Endothelial cell of umbilical vein (primary cell): ENCODE measurements at regions not wholly inside any gene's neighbourhood (a gene's known extent, or its start where the extent isn't known, plus 50 kb on each side); places are given as distances from the start of the nearest gene placed in this dataset.
"Not testable (repeated sequence)": the region's sequence is repeated elsewhere in the genome, so short reads cannot be mapped to it uniquely, and the experiment has no call there.

Experiments
- BruUV-seq: library from RNA; stranded (reverse); fragments of 400-500 nt; replicated peaks from 2 replicates; lab custom pipeline; 2021; lab: Mats Ljungman, UMichigan
- CTCF ChIA-PET: fragments of 300-600, 350-600 bp; sonication (Branson Sonifier 250); formaldehyde crosslinking; loops from one replicate; lab custom pipeline; 2021; ENCODE audit warnings: antibody characterized with exemption, inconsistent platforms; lab: Charles Lee
- POLR2A ChIA-PET: fragments of 300-600, 350-600 bp; sonication (Branson Sonifier 250); formaldehyde crosslinking; loops from one replicate; lab custom pipeline; 2021; ENCODE audit warnings: antibody characterized with exemption, inconsistent platforms; lab: Charles Lee
- DNase-seq: peaks from one replicate; pipeline ENCODE4 v3.0.0-alpha.2; 2011; ENCODE audit warnings: low read depth, low spot score
- FAIRE-seq: peaks from 2 replicates; lab custom pipeline; 2011; peaks lifted over from hg19 to GRCh38; lab: Jason Lieb, UNC
- H2AFZ ChIP-seq: 2 replicates; pipeline ENCODE4 v1.6.0; 2012; ENCODE audit warnings: low read depth, low read length, control low read depth, inconsistent platforms
- H3K27ac ChIP-seq: 2 replicates; pipeline ENCODE4 v1.5.1; 2011; ENCODE audit warnings: low read depth, mild to moderate bottlenecking, control low read depth, low read length, moderate library complexity; ENCODE audit not compliant: insufficient read depth
- H3K27me3 ChIP-seq, 2 experiments: 2 replicates each; pipeline versions ENCODE4 v1.6.0 to v1.6.1; 2011; ENCODE audit warnings: low read length in 2 of 2, mixed read lengths in 1 of 2; ENCODE audit not compliant: control insufficient read depth in 2 of 2, insufficient read depth in 2 of 2
- H3K36me3 ChIP-seq, 2 experiments: 2 replicates in 1 of 2; 3 replicates in 1 of 2; pipeline ENCODE4 v1.5.1; 2011; ENCODE audit warnings: low read length in 2 of 2, mild to moderate bottlenecking in 1 of 2, moderate library complexity in 1 of 2; ENCODE audit not compliant: control insufficient read depth in 2 of 2, insufficient read depth in 2 of 2; ENCODE audit errors: extremely low read depth in 1 of 2
- H3K4me1 ChIP-seq: 3 replicates; pipeline ENCODE4 v1.5.1; 2011; ENCODE audit warnings: mild to moderate bottlenecking, low read length; ENCODE audit not compliant: control insufficient read depth, insufficient read depth; ENCODE audit errors: extremely low read depth
- H3K4me2 ChIP-seq: 2 replicates; pipeline ENCODE4 v1.6.1; 2011; ENCODE audit warnings: low read length, control low read depth, mixed read lengths; ENCODE audit not compliant: insufficient read depth
- H3K4me3 ChIP-seq, 3 experiments: fragments of 200-600 bp in 1 of 3; sonication (generic), shearing (Covaris generic) in 1 of 3; replicated peaks in 1 of 3; 2 replicates each; pipeline ENCODE4 v1.5.1; 2011 to 2016; ENCODE audit warnings: control low read depth in 3 of 3, low read length in 3 of 3, mild to moderate bottlenecking in 2 of 3, inconsistent platforms in 1 of 3, low read depth in 1 of 3, moderate library complexity in 1 of 3; ENCODE audit not compliant: insufficient read depth in 1 of 3
- H3K79me2 ChIP-seq: 2 replicates; pipeline ENCODE4 v1.6.0; 2012; ENCODE audit warnings: low read length, inconsistent platforms; ENCODE audit not compliant: control insufficient read depth, insufficient read depth
- H3K9ac ChIP-seq: replicated peaks from 2 replicates; pipeline ENCODE3; 2011; ENCODE audit warnings: low read length, control low read depth; ENCODE audit not compliant: insufficient read depth; ENCODE audit errors: extremely low read depth
- H3K9me1 ChIP-seq: replicated peaks from 3 replicates; pipeline ENCODE4 v1.6.0; 2011; ENCODE audit warnings: mild to moderate bottlenecking, low read length; ENCODE audit not compliant: control insufficient read depth, insufficient read depth; ENCODE audit errors: extremely low read depth
- H3K9me3 ChIP-seq: replicated peaks from 2 replicates; pipeline ENCODE4 v1.5.1; 2012; ENCODE audit warnings: low read length, inconsistent platforms; ENCODE audit not compliant: control insufficient read depth, insufficient read depth
- H4K20me1 ChIP-seq: replicated peaks from 2 replicates; pipeline ENCODE3; 2011; ENCODE audit warnings: mild to moderate bottlenecking, low read length; ENCODE audit not compliant: control insufficient read depth, insufficient read depth; ENCODE audit errors: extremely low read depth
- EZH2 ChIP-seq: IDR thresholded peaks from 2 replicates; pipeline ENCODE4 v1.6.1; 2012; ENCODE audit warnings: borderline replicate concordance, low read depth, mild to moderate bottlenecking, moderate library complexity, low read length, inconsistent platforms; ENCODE audit not compliant: severe bottlenecking
- FOS ChIP-seq: IDR thresholded peaks from 2 replicates; pipeline ENCODE4 v1.6.1; 2011; ENCODE audit warnings: mild to moderate bottlenecking, low read length, moderate library complexity, borderline replicate concordance; ENCODE audit not compliant: insufficient read depth
- JUN ChIP-seq: IDR thresholded peaks from 2 replicates; pipeline ENCODE4 v1.6.1; 2011; ENCODE audit warnings: borderline replicate concordance, low read depth; ENCODE audit not compliant: insufficient read length, insufficient read depth
- MAX ChIP-seq: IDR thresholded peaks from 2 replicates; pipeline ENCODE4 v1.6.1; 2011; ENCODE audit not compliant: insufficient read depth, insufficient read length
- POLR2AphosphoS5 ChIP-seq: IDR thresholded peaks from 2 replicates; pipeline ENCODE4 v1.6.1; 2012; ENCODE audit warnings: low read depth, mild to moderate bottlenecking, control low read depth, low read length, moderate library complexity; ENCODE audit not compliant: insufficient read depth
- dilution Hi-C: fragments of 300-500 bp; cut with MboI; formaldehyde crosslinking; loops from one replicate; pipeline ENCODE4 v1.15.0; 2019; ENCODE audit warnings: low sequenced_read_pairs; ENCODE audit not compliant: extremely low pct_ligation_motif_present
- intact Hi-C: fragments of 100-400 bp; cut with micrococcal nuclease; formaldehyde crosslinking; loops from one replicate; pipeline ENCODE4 v1.10.0; 2022

DNA sequence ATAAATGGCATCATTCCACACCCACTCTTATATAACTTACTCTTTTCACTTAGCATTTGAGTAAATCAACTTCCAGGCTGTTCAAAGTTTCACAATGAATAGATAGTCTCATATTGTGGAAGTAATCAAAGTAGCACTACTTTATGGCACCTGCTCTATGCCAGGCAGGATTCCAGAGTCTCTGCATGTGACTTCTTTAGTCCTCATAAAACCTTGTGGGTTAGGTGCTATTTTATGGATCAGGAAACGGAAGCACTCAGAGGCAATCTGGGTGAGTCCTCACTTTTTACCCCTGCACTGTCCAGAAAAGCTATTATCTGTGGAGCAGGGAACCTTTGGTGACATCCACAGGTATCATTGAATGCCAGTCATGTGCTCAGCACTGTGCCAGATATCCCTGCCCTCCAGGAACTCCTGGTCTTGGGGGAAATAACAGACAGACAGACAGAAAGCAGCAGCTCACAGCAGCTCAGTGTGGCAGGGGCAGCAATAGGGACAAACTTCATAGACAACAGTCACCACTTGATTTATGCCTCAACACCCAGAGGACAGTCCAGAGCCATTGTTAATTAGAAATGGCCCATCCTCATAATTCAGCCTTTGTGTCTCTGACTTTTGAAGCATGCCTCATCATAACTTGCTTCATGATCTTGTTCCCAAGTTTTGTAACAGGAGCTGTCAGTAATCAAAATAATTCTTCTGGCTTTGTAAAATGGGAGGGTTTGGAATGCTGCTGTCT, 160.6 kb downstream of the SEC23IP start:
- Histone ChIP-seq H3K36me3 (no peaks in the 10 kb centered on the region), H4K20me1 (no peaks in the 10 kb centered on the region), H3K9ac (no peak overlapping the region), H3K79me2 (no peaks in the 10 kb centered on the region), H3K27ac (no peak overlapping the region), H3K4me1 (no peaks in the 10 kb centered on the region), H2AFZ (no peak overlapping the region), H3K9me1 (no peaks in the 10 kb centered on the region), H3K4me3 (no peak overlapping the region), H3K27me3 (no peaks in the 10 kb centered on the region), H3K4me2 (no peak overlapping the region), H3K9me3 (no peaks in the 10 kb centered on the region)
- dilution Hi-C loops (no loop called here), intact Hi-C loops (no loop called here)
- FAIRE-seq (no peak), DNase-seq (no peak)
- ChIA-PET CTCF (no interaction called here), POLR2A (no interaction called here)
- TF ChIP-seq JUN (no peak), POLR2AphosphoS5 (no peak), FOS (no peak), EZH2 (no peak), MAX (no peak)
- BruUV-seq: no TSS peak

DNA sequence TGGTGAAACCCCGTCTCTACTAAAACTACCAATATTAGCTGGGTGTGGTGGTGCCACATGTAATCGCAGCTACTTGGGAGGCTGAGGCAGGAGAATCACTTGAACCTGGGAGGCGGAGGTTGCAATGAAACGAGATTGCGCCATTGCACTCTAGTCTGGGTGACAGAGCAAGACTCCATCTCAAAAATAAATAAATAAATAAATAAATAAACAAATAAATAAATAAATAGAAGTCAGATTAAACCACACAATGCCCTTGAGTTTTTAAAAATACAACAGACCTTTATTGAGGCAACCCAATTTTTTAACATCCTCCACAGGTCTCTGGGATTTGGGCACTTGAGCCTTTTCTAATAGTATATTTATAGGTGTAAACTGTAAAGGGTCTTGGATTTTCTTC, 167.3 kb downstream of the SEC23IP start:
- H3K4me1 ChIP-seq, H3K4me2 ChIP-seq, H3K79me2 ChIP-seq, H3K9me1 ChIP-seq, CTCF ChIA-PET, H3K4me3 ChIP-seq, H3K27me3 ChIP-seq, H3K27ac ChIP-seq, POLR2A ChIA-PET, H3K9ac ChIP-seq, FAIRE-seq, H2AFZ ChIP-seq, DNase-seq, H3K36me3 ChIP-seq, intact Hi-C loops, H4K20me1 ChIP-seq, dilution Hi-C loops, BruUV-seq, H3K9me3 ChIP-seq: not testable (repeated sequence)
